ENCODE measurements at regions not wholly inside any gene's neighbourhood (a gene's known extent, or its start where the extent isn't known, plus 50 kb on each side); places are given as distances from the start of the nearest gene placed in this dataset.
"Not testable (repeated sequence)": the region's sequence is repeated elsewhere in the genome, so short reads cannot be mapped to it uniquely, and the experiment has no call there.

GRCh38 chrX:144134448-144135119 is 250.7 kb downstream of the UBE2NL start:
- FAIRE-seq: peak; percentile 33
- DNase-seq (ENCODE audit: insufficient read length, low spot score): not testable (repeated sequence)

GRCh38 chrX:144154474-144154873 is 270.6 kb downstream of the UBE2NL start:
- DNase-seq (ENCODE audit: insufficient read length, low spot score): not testable (repeated sequence)
- FAIRE-seq: peak; percentile 86

GRCh38 chrX:144185197-144185596 is 301.3 kb downstream of the UBE2NL start:
- peak; percentile 100 for FAIRE-seq
- not testable (repeated sequence) for DNase-seq (ENCODE audit: insufficient read length, low spot score)

GRCh38 chrX:144188489-144188888 is 304.6 kb downstream of the UBE2NL start:
- FAIRE-seq: peak; percentile 95
- not testable (repeated sequence) for DNase-seq (ENCODE audit: insufficient read length, low spot score)

GRCh38 chrX:144197057-144197456 is 313.2 kb downstream of the UBE2NL start:
- not testable (repeated sequence) for FAIRE-seq

GRCh38 chrX:144202726-144203125 is 318.9 kb downstream of the UBE2NL start:
- DNase-seq (ENCODE audit: insufficient read length, low spot score): not testable (repeated sequence)
- FAIRE-seq: peak; percentile 77

More at GRCh38 chrX:144197057-144197456, 313.2 kb downstream of the UBE2NL start:
- not testable (repeated sequence) for DNase-seq (ENCODE audit: insufficient read length, low spot score)

GRCh38 chrX:144208360-144209024 is 324.6 kb downstream of the UBE2NL start:
- FAIRE-seq; DNase-seq (ENCODE audit: insufficient read length, low spot score): not testable (repeated sequence)

- no peak for FAIRE-seq
These were observed 330.8 kb downstream of the UBE2NL start for GRCh38 chrX:144214651-144215050.

GRCh38 chrX:144219035-144219434 is 335.2 kb downstream of the UBE2NL start:
- no peak for FAIRE-seq

More at GRCh38 chrX:144214651-144215050, 330.8 kb downstream of the UBE2NL start:
- TF ChIP-seq POLR2A (IDR thresholded peaks at IDR 0.05; ENCODE audit: low read depth, low read length): no peak
- no peak for DNase-seq (ENCODE audit: insufficient read length, low spot score)

GRCh38 chrX:144231116-144231785 is 347.4 kb downstream of the UBE2NL start:
- DNase-seq (ENCODE audit: insufficient read length, low spot score); FAIRE-seq: not testable (repeated sequence)

More at GRCh38 chrX:144219035-144219434, 335.2 kb downstream of the UBE2NL start:
- peak; percentile 1 for DNase-seq (ENCODE audit: insufficient read length, low spot score)
- no peak for TF ChIP-seq POLR2A (IDR thresholded peaks at IDR 0.05; ENCODE audit: low read depth, low read length)

GRCh38 chrX:144253356-144253755 is 369.5 kb downstream of the UBE2NL start:
- TF ChIP-seq POLR2A (IDR thresholded peaks at IDR 0.05; ENCODE audit: low read depth, low read length): no peak
- DNase-seq (ENCODE audit: insufficient read length, low spot score): no peak
- no peak for FAIRE-seq

- no peak for TF ChIP-seq POLR2A (IDR thresholded peaks at IDR 0.05; ENCODE audit: low read depth, low read length)
- FAIRE-seq (no peak), DNase-seq (ENCODE audit: insufficient read length, low spot score) (no peak)
These were observed 375.2 kb downstream of the UBE2NL start for GRCh38 chrX:144259054-144259453.

- FAIRE-seq (no peak), DNase-seq (ENCODE audit: insufficient read length, low spot score) (no peak)
- no peak for TF ChIP-seq POLR2A (IDR thresholded peaks at IDR 0.05; ENCODE audit: low read depth, low read length)
These were observed 381.8 kb downstream of the UBE2NL start for GRCh38 chrX:144265641-144266040.

GRCh38 chrX:144275367-144275766 is 391.5 kb downstream of the UBE2NL start:
- DNase-seq (ENCODE audit: insufficient read length, low spot score) (no peak), FAIRE-seq (no peak)
- no peak for TF ChIP-seq POLR2A (IDR thresholded peaks at IDR 0.05; ENCODE audit: low read depth, low read length)

- FAIRE-seq (no peak), DNase-seq (ENCODE audit: insufficient read length, low spot score) (no peak)
- TF ChIP-seq POLR2A (IDR thresholded peaks at IDR 0.05; ENCODE audit: low read depth, low read length): no peak
These were observed 392.0 kb downstream of the UBE2NL start for GRCh38 chrX:144275843-144276242.

Measured in H54 (cell line).